HepG2 (cell line): ENCODE measurements at regions not wholly inside any gene's neighbourhood (a gene's known extent, or its start where the extent isn't known, plus 50 kb on each side); places are given as distances from the start of the nearest gene placed in this dataset.

Experiments
- ATAC-seq: fragments of 200-7000 bp; cut with Tn5 transposase; 3 replicates; pipeline ENCODE4 v1.9.1; 2020; ENCODE audit warnings: mild to moderate bottlenecking, moderate library complexity
- BruUV-seq: library from RNA; stranded (reverse); fragments of 400-500 nt; replicated peaks from 2 replicates; lab custom pipeline; 2021; lab: Mats Ljungman, UMichigan
- CTCF ChIA-PET: fragments of 300-600 bp; formaldehyde crosslinking; extraction: SDS; loops from one replicate; lab custom pipeline; 2021; ENCODE audit warnings: low total read pairs, inconsistent platforms, low intra/inter-chr PET ratio; lab: Yijun Ruan, JAX
- POLR2A ChIA-PET: fragments of 350-600 bp; sonication (Branson Sonifier 250); formaldehyde crosslinking; loops from one replicate; lab custom pipeline; 2020; ENCODE audit warnings: antibody characterized with exemption, inconsistent platforms; lab: Yijun Ruan, JAX
- DNase-seq: peaks from one replicate; pipeline ENCODE4 v3.0.0-alpha.2; 2015; ENCODE audit warnings: low spot score
- FAIRE-seq: peaks from 3 replicates; lab custom pipeline; 2011; peaks lifted over from hg19 to GRCh38; lab: Jason Lieb, UNC
- H2AFZ ChIP-seq: one replicate; pipeline ENCODE4 v1.6.1; 2011; ENCODE audit warnings: low read length, inconsistent platforms
- H3K27ac ChIP-seq: fragments of 300-600 bp; 3 replicates; pipeline ENCODE4 v1.8.0; 2011; ENCODE audit warnings: mixed run types, mild to moderate bottlenecking, mixed read lengths, low read length, inconsistent platforms; ENCODE audit not compliant: insufficient read depth; ENCODE audit errors: extremely low read length
- H3K27me3 ChIP-seq, 2 experiments: fragments of 200-600 bp in 1 of 2; 2 replicates in 1 of 2; 3 replicates in 1 of 2; pipeline versions ENCODE4 v1.6.0 to v1.8.0; 2011; ENCODE audit warnings: low read length in 2 of 2, mild to moderate bottlenecking in 2 of 2, moderate library complexity in 2 of 2, inconsistent platforms in 1 of 2; ENCODE audit not compliant: insufficient read depth in 2 of 2, control insufficient read depth in 1 of 2
- H3K36me3 ChIP-seq, 2 experiments: fragments of 200-600 bp in 1 of 2; replicated peaks in 1 of 2; 2 replicates in 1 of 2; 3 replicates in 1 of 2; pipeline versions ENCODE4 v1.5.1 to v1.8.0; 2011; ENCODE audit warnings: low read length in 2 of 2, inconsistent platforms in 1 of 2; ENCODE audit not compliant: insufficient read depth in 2 of 2, control insufficient read depth in 1 of 2
- H3K4me1 ChIP-seq: 2 replicates; pipeline ENCODE4 v1.5.1; 2012; ENCODE audit warnings: low read length, inconsistent platforms; ENCODE audit not compliant: insufficient read depth
- H3K4me2 ChIP-seq: 2 replicates; pipeline ENCODE4 v1.6.0; 2011; ENCODE audit warnings: low read depth, low read length, inconsistent platforms
- H3K4me3 ChIP-seq, 3 experiments: fragments of 200-600 bp in 1 of 3; sonication (generic), shearing (Covaris generic) in 1 of 3; replicated peaks in 1 of 3; 2 replicates each; pipeline ENCODE4 v1.5.1; 2011 to 2016; ENCODE audit warnings: low read length in 3 of 3, inconsistent platforms in 2 of 3, low read depth in 2 of 3, mild to moderate bottlenecking in 2 of 3, control low read depth in 1 of 3, mixed read lengths in 1 of 3; ENCODE audit not compliant: insufficient read depth in 1 of 3
- H3K79me2 ChIP-seq: one replicate; pipeline ENCODE4 v1.6.1; 2011; ENCODE audit warnings: low read length, inconsistent platforms; ENCODE audit not compliant: insufficient read depth
- H3K9ac ChIP-seq: 2 replicates; pipeline ENCODE4 v1.6.0; 2011; ENCODE audit warnings: mild to moderate bottlenecking, low read depth, low read length, inconsistent platforms; ENCODE audit not compliant: insufficient read depth
- H3K9me3 ChIP-seq: 2 replicates; pipeline ENCODE4 v1.5.1; 2012; ENCODE audit warnings: mild to moderate bottlenecking, low read length
- H4K20me1 ChIP-seq: 2 replicates; pipeline ENCODE4 v1.6.0; 2011; ENCODE audit warnings: inconsistent platforms, mild to moderate bottlenecking, low read length, moderate library complexity; ENCODE audit not compliant: insufficient read depth
- CTCF ChIP-seq: sonication (generic); formaldehyde crosslinking; IDR thresholded peaks from 2 replicates; pipeline ENCODE4 v1.5.0; 2020; ENCODE audit warnings: mild to moderate bottlenecking, missing genetic modification reagents, moderate library complexity
- JDP2 ChIP-seq: sonication (generic); formaldehyde crosslinking; IDR thresholded peaks from 2 replicates; pipeline ENCODE4 v1.8.1; 2022; ENCODE audit warnings: missing genetic modification reagents, borderline replicate concordance
- NBN ChIP-seq: fragments of 450-650 bp; conservative IDR thresholded peaks from 2 replicates; pipeline ENCODE4 v1.6.1; 2017
- NR2F1 ChIP-seq, 2 experiments: fragments of 450-650 bp in 1 of 2; formaldehyde crosslinking in 1 of 2; IDR thresholded peaks; 2 replicates each; pipeline versions ENCODE4 v1.5.0 to v1.6.1; 2016 to 2020; ENCODE audit warnings: mild to moderate bottlenecking in 1 of 2, missing compliant biosample characterization in 1 of 2, missing genetic modification reagents in 1 of 2, moderate library complexity in 1 of 2
- PHB2 ChIP-seq: fragments of 450-650 bp; IDR thresholded peaks from 2 replicates; pipeline ENCODE4 v1.6.1; 2018; ENCODE audit not compliant: partially characterized antibody
- RELA ChIP-seq: sonication (generic); formaldehyde crosslinking; IDR thresholded peaks from 2 replicates; pipeline ENCODE4 v1.4.0; 2020; ENCODE audit warnings: missing genetic modification reagents
- RNF2 ChIP-seq: fragments of 450-650 bp; conservative IDR thresholded peaks from 2 replicates; pipeline ENCODE4 v1.6.1; 2016; ENCODE audit warnings: low read depth
- STAG1 ChIP-seq: sonication (generic); formaldehyde crosslinking; IDR thresholded peaks from 2 replicates; pipeline ENCODE4 v1.4.0; 2020; ENCODE audit warnings: missing genetic modification reagents
- XRCC5 ChIP-seq: fragments of 200-400 bp; formaldehyde crosslinking; optimal IDR thresholded peaks from 2 replicates; pipeline ENCODE3; 2017; ENCODE audit warnings: mild to moderate bottlenecking, low read length
- ZFP37 ChIP-seq: sonication (generic); formaldehyde crosslinking; IDR thresholded peaks from 2 replicates; pipeline ENCODE4 v1.4.0; 2020; ENCODE audit warnings: missing genetic modification reagents, borderline replicate concordance
- ZFP90 ChIP-seq: sonication (generic); formaldehyde crosslinking; IDR thresholded peaks from 2 replicates; pipeline ENCODE4 v1.8.0; 2022; ENCODE audit warnings: missing genetic modification reagents, mild to moderate bottlenecking, inconsistent platforms, borderline replicate concordance
- ZNF30 ChIP-seq: sonication (generic); formaldehyde crosslinking; IDR thresholded peaks from 2 replicates; pipeline ENCODE4 v1.5.0; 2020; ENCODE audit warnings: mild to moderate bottlenecking, missing genetic modification reagents
- ZNF44 ChIP-seq: sonication (generic); formaldehyde crosslinking; IDR thresholded peaks from 2 replicates; pipeline ENCODE4 v1.5.1; 2020; ENCODE audit warnings: mild to moderate bottlenecking, missing genetic modification reagents
- ZNF574 ChIP-seq: sonication (generic); formaldehyde crosslinking; IDR thresholded peaks from 2 replicates; pipeline ENCODE4 v1.4.0; 2020; ENCODE audit warnings: missing genetic modification reagents
- ZNF777 ChIP-seq: sonication (generic); formaldehyde crosslinking; IDR thresholded peaks from 2 replicates; pipeline ENCODE4 v1.4.0; 2020; ENCODE audit warnings: missing genetic modification reagents
- WGBS: methylation state at CpG from one replicate; pipeline ENCODE4 v1.1.6; 2017; ENCODE audit warnings: low lambda C conversion rate; 5-methylcytosine and 5-hydroxymethylcytosine counted together
- in situ Hi-C: cut with HindIII; loops from 2 replicates; pipeline ENCODE4 v1.10.0; 2017; ENCODE audit warnings: low pct_unique_long_range_greater_than_20kb; ENCODE audit not compliant: extremely low pct_ligation_motif_present
- intact Hi-C: fragments of 100-400 bp; cut with micrococcal nuclease; formaldehyde crosslinking; loops from one replicate; pipeline ENCODE4 v1.10.0; 2022; ENCODE audit not compliant: unreplicated experiment

GRCh38 chr6:169370054-169370453 is 116.4 kb upstream of the THBS2 start:
- intact Hi-C loops, result no loop called here
- POLR2A ChIA-PET, result no interaction called here
- Histone ChIP-seq H3K27ac (no peak overlapping the region), H3K4me2 (no peak overlapping the region), H3K9ac (no peak overlapping the region), H3K79me2 (no peaks in the 10 kb centered on the region), H2AFZ (no peak overlapping the region), H3K36me3 (no peaks in the 10 kb centered on the region), H3K4me3 (no peak overlapping the region), H3K9me3 (peaks cover under 1% of the 10 kb centered on the region; the same call in 1 of the 2 replicates), H4K20me1 (0 out of 2 replicates have a peak, but pooled peaks cover 5% of the 10 kb centered on the region), H3K4me1 (no peaks in the 10 kb centered on the region), H3K27me3 (peaks cover 0 to 14% of the 10 kb centered on the region in 2 experiments; a peak in 3 of 5 replicates)
- BruUV-seq, result no TSS peak
- TF ChIP-seq CTCF (CRISPR knock-in tag) (peak; percentile 50), STAG1 (peak; percentile 43), JDP2 (no peak), XRCC5 (peak; percentile 46)
- FAIRE-seq, result no peak
- peak; percentile 65 for ATAC-seq
- CTCF ChIA-PET, result no interaction called here
- WGBS, result 34% methylated on average over 9 of the region's 10 CpGs
- in situ Hi-C loops, result no loop called here
- no peak for DNase-seq

GRCh38 chr6:169368200-169368599 is 114.6 kb upstream of the THBS2 start:
- no peaks in the 10 kb centered on the region for H3K4me1 ChIP-seq
- H2AFZ ChIP-seq, result no peak overlapping the region
- H3K36me3 ChIP-seq, result no peaks in the 10 kb centered on the region
- DNase-seq (no peak), ATAC-seq (no peak), FAIRE-seq (no peak)
- no TSS peak for BruUV-seq
- CTCF ChIA-PET, result no interaction called here
- no peak overlapping the region for H3K4me3 ChIP-seq
- H3K27ac ChIP-seq, result no peak overlapping the region
- peaks cover 0 to 14% of the 10 kb centered on the region in 2 experiments; a peak in 3 of 5 replicates for H3K27me3 ChIP-seq
- intact Hi-C loops (no loop called here), in situ Hi-C loops (no loop called here)
- POLR2A ChIA-PET, result no interaction called here
- WGBS, result 43% methylated on average over 11 of the region's 11 CpGs
- H3K79me2 ChIP-seq, result no peaks in the 10 kb centered on the region
- no peaks in the 10 kb centered on the region; the same call in 1 of the 2 replicates for H3K9me3 ChIP-seq
- 0 out of 2 replicates have a peak, but pooled peaks cover 5% of the 10 kb centered on the region for H4K20me1 ChIP-seq
- H3K4me2 ChIP-seq, result no peak overlapping the region
- no peak overlapping the region for H3K9ac ChIP-seq
- no peak for TF ChIP-seq RELA (CRISPR knock-in tag)
- TF ChIP-seq ZNF574 (CRISPR knock-in tag), result no peak
- TF ChIP-seq ZNF44, result no peak
- TF ChIP-seq ZNF777 (CRISPR knock-in tag), result no peak
- no peak for TF ChIP-seq ZFP90 (CRISPR knock-in tag)
- TF ChIP-seq ZNF30 (CRISPR knock-in tag), result no peak
- TF ChIP-seq RNF2, result no peak
- no peak for TF ChIP-seq NR2F1 (CRISPR knock-in tag; IDR thresholded peaks at IDR 0.05)
- TF ChIP-seq PHB2, result no peak
- no peak for TF ChIP-seq NBN
- no peak for TF ChIP-seq ZFP37
